Endothelial cell of umbilical vein (primary cell): ENCODE measurements at regions not wholly inside any gene's neighbourhood (a gene's known extent, or its start where the extent isn't known, plus 50 kb on each side); places are given as distances from the start of the nearest gene placed in this dataset.

ENCODE experiments used
- BruUV-seq: library from RNA; stranded (reverse); fragments of 400-500 nt; replicated peaks from 2 replicates; lab custom pipeline; 2021; lab: Mats Ljungman, UMichigan
- CTCF ChIA-PET: fragments of 300-600, 350-600 bp; sonication (Branson Sonifier 250); formaldehyde crosslinking; loops from one replicate; lab custom pipeline; 2021; ENCODE audit warnings: antibody characterized with exemption, inconsistent platforms; lab: Charles Lee
- POLR2A ChIA-PET: fragments of 300-600, 350-600 bp; sonication (Branson Sonifier 250); formaldehyde crosslinking; loops from one replicate; lab custom pipeline; 2021; ENCODE audit warnings: antibody characterized with exemption, inconsistent platforms; lab: Charles Lee
- DNase-seq: peaks from one replicate; pipeline ENCODE4 v3.0.0-alpha.2; 2011; ENCODE audit warnings: low read depth, low spot score
- FAIRE-seq: peaks from 2 replicates; lab custom pipeline; 2011; peaks lifted over from hg19 to GRCh38; lab: Jason Lieb, UNC
- H2AFZ ChIP-seq: 2 replicates; pipeline ENCODE4 v1.6.0; 2012; ENCODE audit warnings: low read depth, low read length, control low read depth, inconsistent platforms
- H3K27ac ChIP-seq: 2 replicates; pipeline ENCODE4 v1.5.1; 2011; ENCODE audit warnings: low read depth, mild to moderate bottlenecking, control low read depth, low read length, moderate library complexity; ENCODE audit not compliant: insufficient read depth
- H3K27me3 ChIP-seq, 2 experiments: 2 replicates each; pipeline versions ENCODE4 v1.6.0 to v1.6.1; 2011; ENCODE audit warnings: low read length in 2 of 2, mixed read lengths in 1 of 2; ENCODE audit not compliant: control insufficient read depth in 2 of 2, insufficient read depth in 2 of 2
- H3K36me3 ChIP-seq, 2 experiments: 2 replicates in 1 of 2; 3 replicates in 1 of 2; pipeline ENCODE4 v1.5.1; 2011; ENCODE audit warnings: low read length in 2 of 2, mild to moderate bottlenecking in 1 of 2, moderate library complexity in 1 of 2; ENCODE audit not compliant: control insufficient read depth in 2 of 2, insufficient read depth in 2 of 2; ENCODE audit errors: extremely low read depth in 1 of 2
- H3K4me1 ChIP-seq: 3 replicates; pipeline ENCODE4 v1.5.1; 2011; ENCODE audit warnings: mild to moderate bottlenecking, low read length; ENCODE audit not compliant: control insufficient read depth, insufficient read depth; ENCODE audit errors: extremely low read depth
- H3K4me2 ChIP-seq: 2 replicates; pipeline ENCODE4 v1.6.1; 2011; ENCODE audit warnings: low read length, control low read depth, mixed read lengths; ENCODE audit not compliant: insufficient read depth
- H3K4me3 ChIP-seq, 3 experiments: fragments of 200-600 bp in 1 of 3; sonication (generic), shearing (Covaris generic) in 1 of 3; replicated peaks in 1 of 3; 2 replicates each; pipeline ENCODE4 v1.5.1; 2011 to 2016; ENCODE audit warnings: control low read depth in 3 of 3, low read length in 3 of 3, mild to moderate bottlenecking in 2 of 3, inconsistent platforms in 1 of 3, low read depth in 1 of 3, moderate library complexity in 1 of 3; ENCODE audit not compliant: insufficient read depth in 1 of 3
- H3K79me2 ChIP-seq: 2 replicates; pipeline ENCODE4 v1.6.0; 2012; ENCODE audit warnings: low read length, inconsistent platforms; ENCODE audit not compliant: control insufficient read depth, insufficient read depth
- H3K9ac ChIP-seq: replicated peaks from 2 replicates; pipeline ENCODE3; 2011; ENCODE audit warnings: low read length, control low read depth; ENCODE audit not compliant: insufficient read depth; ENCODE audit errors: extremely low read depth
- H3K9me1 ChIP-seq: replicated peaks from 3 replicates; pipeline ENCODE4 v1.6.0; 2011; ENCODE audit warnings: mild to moderate bottlenecking, low read length; ENCODE audit not compliant: control insufficient read depth, insufficient read depth; ENCODE audit errors: extremely low read depth
- H3K9me3 ChIP-seq: replicated peaks from 2 replicates; pipeline ENCODE4 v1.5.1; 2012; ENCODE audit warnings: low read length, inconsistent platforms; ENCODE audit not compliant: control insufficient read depth, insufficient read depth
- H4K20me1 ChIP-seq: replicated peaks from 2 replicates; pipeline ENCODE3; 2011; ENCODE audit warnings: mild to moderate bottlenecking, low read length; ENCODE audit not compliant: control insufficient read depth, insufficient read depth; ENCODE audit errors: extremely low read depth
- CTCF ChIP-seq, 2 donors: IDR thresholded peaks; 1 replicate in 1 of 2; 2 replicates in 1 of 2; pipeline ENCODE4 v1.5.1; 2011; ENCODE audit warnings: low read length in 2 of 2, mild to moderate bottlenecking in 2 of 2, moderate library complexity in 2 of 2, control low read depth in 1 of 2, inconsistent platforms in 1 of 2, low read depth in 1 of 2; ENCODE audit not compliant: insufficient read depth in 1 of 2; ENCODE audit errors: extremely low read depth in 1 of 2
- EZH2 ChIP-seq: IDR thresholded peaks from 2 replicates; pipeline ENCODE4 v1.6.1; 2012; ENCODE audit warnings: borderline replicate concordance, low read depth, mild to moderate bottlenecking, moderate library complexity, low read length, inconsistent platforms; ENCODE audit not compliant: severe bottlenecking
- FOS ChIP-seq: IDR thresholded peaks from 2 replicates; pipeline ENCODE4 v1.6.1; 2011; ENCODE audit warnings: mild to moderate bottlenecking, low read length, moderate library complexity, borderline replicate concordance; ENCODE audit not compliant: insufficient read depth
- GATA2 ChIP-seq: IDR thresholded peaks from 2 replicates; pipeline ENCODE4 v1.7.0; 2011; ENCODE audit warnings: low read depth, mild to moderate bottlenecking, moderate library complexity, mixed read lengths, low read length; ENCODE audit not compliant: insufficient read length, insufficient read depth
- JUN ChIP-seq: IDR thresholded peaks from 2 replicates; pipeline ENCODE4 v1.6.1; 2011; ENCODE audit warnings: borderline replicate concordance, low read depth; ENCODE audit not compliant: insufficient read length, insufficient read depth
- MAX ChIP-seq: IDR thresholded peaks from 2 replicates; pipeline ENCODE4 v1.6.1; 2011; ENCODE audit not compliant: insufficient read depth, insufficient read length
- MYC ChIP-seq: IDR thresholded peaks from one replicate; pipeline ENCODE4 v1.6.1; 2011; ENCODE audit warnings: mild to moderate bottlenecking, low read depth, low read length
- POLR2A ChIP-seq: IDR thresholded peaks from 2 replicates; pipeline ENCODE4 v1.6.1; 2012; ENCODE audit warnings: low read depth, mild to moderate bottlenecking, control low read depth, low read length
- POLR2AphosphoS5 ChIP-seq: IDR thresholded peaks from 2 replicates; pipeline ENCODE4 v1.6.1; 2012; ENCODE audit warnings: low read depth, mild to moderate bottlenecking, control low read depth, low read length, moderate library complexity; ENCODE audit not compliant: insufficient read depth
- dilution Hi-C: fragments of 300-500 bp; cut with MboI; formaldehyde crosslinking; loops from one replicate; pipeline ENCODE4 v1.15.0; 2019; ENCODE audit warnings: low sequenced_read_pairs; ENCODE audit not compliant: extremely low pct_ligation_motif_present
- intact Hi-C: fragments of 100-400 bp; cut with micrococcal nuclease; formaldehyde crosslinking; loops from one replicate; pipeline ENCODE4 v1.10.0; 2022

- intact Hi-C loops (loop anchor here (1.0 to 2.0 kb wide), 2 partner anchors 16 to 17 kb away; a partner anchor contains a TSS), dilution Hi-C loops (no loop called here)
- H3K9me1 ChIP-seq, result no peaks in the 10 kb centered on the region
- DNase-seq, result peak; percentile 89
- BruUV-seq, result TSS peak; percentile 100
- peak overlapping the region; percentile 30 to 73 (median 59) for H3K4me3 ChIP-seq
- H3K9me3 ChIP-seq, result no peaks in the 10 kb centered on the region
- TF ChIP-seq CTCF (IDR thresholded peaks at IDR 0.05; ENCODE audit: extremely low read depth in 1 of 2, insufficient read depth in 1 of 2, low read depth in 1 of 2, low read length in 2 of 2) (no peak), MAX (peak; percentile 34), MYC (no peak), FOS (no peak), POLR2A (peak; percentile 5), GATA2 (no peak), EZH2 (no peak), JUN (no peak), POLR2AphosphoS5 (peak; percentile 16)
- H3K79me2 ChIP-seq, result no peaks in the 10 kb centered on the region
- H3K4me1 ChIP-seq, result peaks cover 25% of the 10 kb centered on the region
- no peaks in the 10 kb centered on the region for H4K20me1 ChIP-seq
- peak overlapping the region; percentile 65 for H2AFZ ChIP-seq
- CTCF ChIA-PET, result interaction anchor here (1.0 to 5.1 kb wide), 11 partner anchors 10 to 361 kb away, joined by 3 to 28 read pairs (median 7); a partner anchor contains a TSS
- peak overlapping the region; percentile 84 for H3K9ac ChIP-seq
- H3K27ac ChIP-seq, result peak overlapping the region; percentile 83
- no peaks in the 10 kb centered on the region for H3K27me3 ChIP-seq
- POLR2A ChIA-PET, result interaction anchor here (0.5 to 4.5 kb wide), 10 partner anchors 10 to 111 kb away, joined by 3 to 43 read pairs (median 6); a partner anchor contains a TSS
- peak overlapping the region; percentile 92 for H3K4me2 ChIP-seq
- FAIRE-seq, result peak; percentile 69
- H3K36me3 ChIP-seq, result no peaks in the 10 kb centered on the region
Observed at GRCh38 chr6:26234421-26235301, 130.3 kb upstream of the BTN3A2 start.
